PFSK-1 (cell line): ENCODE measurements at regions not wholly inside any gene's neighbourhood (a gene's known extent, or its start where the extent isn't known, plus 50 kb on each side); places are given as distances from the start of the nearest gene placed in this dataset.

Experiments used
- FOXP2 ChIP-seq: optimal IDR thresholded peaks from 2 replicates; pipeline ENCODE3; 2011; ENCODE audit warnings: borderline replicate concordance, control low read depth, inconsistent platforms; ENCODE audit not compliant: insufficient read depth; ENCODE audit errors: extremely low read length, extremely low read depth
- POLR2AphosphoS5 ChIP-seq: IDR thresholded peaks from 2 replicates; pipeline ENCODE4 v1.6.1; 2012; ENCODE audit warnings: low read depth, mild to moderate bottlenecking, control low read depth, low read length, moderate library complexity
- SIN3A ChIP-seq: IDR thresholded peaks from 2 replicates; pipeline ENCODE4 v1.6.1; 2012; ENCODE audit warnings: mild to moderate bottlenecking, low read length, moderate library complexity, borderline replicate concordance; ENCODE audit not compliant: insufficient read depth
- TAF1 ChIP-seq: IDR thresholded peaks from 2 replicates; pipeline ENCODE4 v1.6.1; 2012; ENCODE audit warnings: low read length, control low read depth, borderline replicate concordance; ENCODE audit not compliant: insufficient read depth
- TF ChIP-seq, protein P1 (sequence below), 2 experiments: IDR thresholded peaks; 2 replicates each; pipeline versions ENCODE4 v1.6.1 to v1.8.0; 2011 to 2012; ENCODE audit warnings: low read depth in 2 of 2, low read length in 2 of 2, control low read depth in 1 of 2, inconsistent platforms in 1 of 2, mild to moderate bottlenecking in 1 of 2, moderate library complexity in 1 of 2; ENCODE audit not compliant: insufficient read depth in 1 of 2

DNA sequence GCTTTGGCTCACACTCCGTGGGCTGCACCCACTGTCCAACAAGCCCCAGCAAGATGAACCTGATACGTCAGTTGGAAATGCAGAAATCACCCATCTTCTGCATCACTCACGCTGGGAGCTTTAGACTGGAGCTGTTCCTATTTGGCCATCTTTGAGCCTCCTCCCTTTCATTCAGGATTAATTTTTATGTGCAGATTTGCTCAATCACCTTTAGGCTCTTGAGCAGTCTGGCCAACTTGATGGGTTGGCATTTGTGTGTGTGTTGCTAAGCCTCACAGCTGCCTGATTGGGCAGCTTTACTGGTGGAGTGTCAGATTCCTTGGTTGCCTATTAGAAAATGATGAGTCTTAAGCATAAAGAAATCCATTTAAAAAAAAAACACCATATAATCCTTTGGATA lies 236.1 kb downstream of the KIF20B start:
- TF ChIP-seq FOXP2 (no peak), POLR2AphosphoS5 (no peak), TAF1 (no peak), SIN3A (no peak)
- TF ChIP-seq, protein P1, sequence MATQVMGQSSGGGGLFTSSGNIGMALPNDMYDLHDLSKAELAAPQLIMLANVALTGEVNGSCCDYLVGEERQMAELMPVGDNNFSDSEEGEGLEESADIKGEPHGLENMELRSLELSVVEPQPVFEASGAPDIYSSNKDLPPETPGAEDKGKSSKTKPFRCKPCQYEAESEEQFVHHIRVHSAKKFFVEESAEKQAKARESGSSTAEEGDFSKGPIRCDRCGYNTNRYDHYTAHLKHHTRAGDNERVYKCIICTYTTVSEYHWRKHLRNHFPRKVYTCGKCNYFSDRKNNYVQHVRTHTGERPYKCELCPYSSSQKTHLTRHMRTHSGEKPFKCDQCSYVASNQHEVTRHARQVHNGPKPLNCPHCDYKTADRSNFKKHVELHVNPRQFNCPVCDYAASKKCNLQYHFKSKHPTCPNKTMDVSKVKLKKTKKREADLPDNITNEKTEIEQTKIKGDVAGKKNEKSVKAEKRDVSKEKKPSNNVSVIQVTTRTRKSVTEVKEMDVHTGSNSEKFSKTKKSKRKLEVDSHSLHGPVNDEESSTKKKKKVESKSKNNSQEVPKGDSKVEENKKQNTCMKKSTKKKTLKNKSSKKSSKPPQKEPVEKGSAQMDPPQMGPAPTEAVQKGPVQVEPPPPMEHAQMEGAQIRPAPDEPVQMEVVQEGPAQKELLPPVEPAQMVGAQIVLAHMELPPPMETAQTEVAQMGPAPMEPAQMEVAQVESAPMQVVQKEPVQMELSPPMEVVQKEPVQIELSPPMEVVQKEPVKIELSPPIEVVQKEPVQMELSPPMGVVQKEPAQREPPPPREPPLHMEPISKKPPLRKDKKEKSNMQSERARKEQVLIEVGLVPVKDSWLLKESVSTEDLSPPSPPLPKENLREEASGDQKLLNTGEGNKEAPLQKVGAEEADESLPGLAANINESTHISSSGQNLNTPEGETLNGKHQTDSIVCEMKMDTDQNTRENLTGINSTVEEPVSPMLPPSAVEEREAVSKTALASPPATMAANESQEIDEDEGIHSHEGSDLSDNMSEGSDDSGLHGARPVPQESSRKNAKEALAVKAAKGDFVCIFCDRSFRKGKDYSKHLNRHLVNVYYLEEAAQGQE (IDR thresholded peaks at IDR 0.05; ENCODE audit: insufficient read depth in 1 of 2, low read depth in 2 of 2, low read length in 2 of 2) = no peak

DNA sequence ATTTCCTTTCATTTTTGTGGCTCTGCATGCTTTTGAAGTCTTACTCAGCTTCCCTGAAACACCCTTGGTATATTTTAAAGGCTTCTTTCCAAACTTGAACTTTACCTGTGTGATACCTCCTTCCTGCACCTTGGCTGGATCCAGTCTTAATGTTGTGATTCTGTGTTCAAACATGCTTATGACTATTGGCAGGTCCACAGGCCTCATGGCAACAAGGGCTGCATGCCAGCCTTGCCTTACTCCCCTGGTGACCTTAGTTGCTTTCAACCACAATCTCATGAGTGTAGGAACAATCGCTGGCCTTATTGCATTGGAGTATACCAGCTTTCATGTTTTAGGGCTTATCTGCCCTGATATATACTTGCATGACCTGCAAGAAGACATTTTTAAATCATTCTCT lies 238.7 kb downstream of the KIF20B start:
- no peak for TF ChIP-seq POLR2AphosphoS5
- TF ChIP-seq, protein P1 (IDR thresholded peaks at IDR 0.05; ENCODE audit: insufficient read depth in 1 of 2, low read depth in 2 of 2, low read length in 2 of 2) = no peak
- TF ChIP-seq TAF1 = no peak
- TF ChIP-seq FOXP2 = no peak
- TF ChIP-seq SIN3A = no peak

DNA sequence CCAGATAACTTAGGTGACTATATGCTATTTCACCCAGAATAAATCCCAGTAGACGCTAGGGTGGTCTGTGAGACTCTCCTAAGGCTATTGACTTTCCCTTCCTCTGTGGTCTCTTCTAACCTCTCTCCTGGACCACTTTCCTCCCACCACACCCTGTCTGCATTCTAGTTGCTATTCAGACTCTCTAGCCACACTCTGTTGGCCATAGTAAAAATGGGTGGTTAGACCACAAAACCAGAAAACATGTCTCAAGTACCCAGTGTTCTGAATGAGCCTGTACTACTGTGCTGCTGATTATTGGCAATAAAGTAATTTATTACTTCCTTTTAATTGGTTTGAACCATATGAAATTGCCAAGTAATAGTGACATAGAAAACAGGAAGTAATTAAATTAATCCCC lies 240.8 kb downstream of the KIF20B start:
- TF ChIP-seq TAF1 (no peak), FOXP2 (no peak), POLR2AphosphoS5 (no peak), SIN3A (no peak)
- TF ChIP-seq, protein P1 (IDR thresholded peaks at IDR 0.05; ENCODE audit: insufficient read depth in 1 of 2, low read depth in 2 of 2, low read length in 2 of 2) = no peak

DNA sequence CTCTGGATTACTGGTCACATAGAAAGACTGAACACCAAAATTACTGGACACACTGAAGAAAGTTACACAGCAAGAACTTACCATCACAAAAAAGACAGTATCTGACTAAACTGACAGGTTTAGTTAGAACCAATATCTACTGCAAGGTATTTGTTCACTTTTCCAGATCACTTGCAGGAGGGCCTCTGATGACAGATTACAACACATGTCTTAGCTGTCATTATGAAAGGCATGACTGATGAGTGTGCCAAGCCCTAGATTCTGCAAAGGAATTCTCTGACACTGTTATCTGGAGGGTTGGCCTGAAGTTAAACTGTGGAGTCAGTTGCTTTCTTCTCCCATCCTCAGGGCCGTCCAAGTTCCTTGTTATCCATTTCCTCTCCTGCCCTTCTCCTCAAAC lies 242.7 kb downstream of the KIF20B start:
- TF ChIP-seq TAF1 (no peak), FOXP2 (no peak), SIN3A (no peak), POLR2AphosphoS5 (no peak)
- TF ChIP-seq, protein P1 (IDR thresholded peaks at IDR 0.05; ENCODE audit: insufficient read depth in 1 of 2, low read depth in 2 of 2, low read length in 2 of 2) = no peak

DNA sequence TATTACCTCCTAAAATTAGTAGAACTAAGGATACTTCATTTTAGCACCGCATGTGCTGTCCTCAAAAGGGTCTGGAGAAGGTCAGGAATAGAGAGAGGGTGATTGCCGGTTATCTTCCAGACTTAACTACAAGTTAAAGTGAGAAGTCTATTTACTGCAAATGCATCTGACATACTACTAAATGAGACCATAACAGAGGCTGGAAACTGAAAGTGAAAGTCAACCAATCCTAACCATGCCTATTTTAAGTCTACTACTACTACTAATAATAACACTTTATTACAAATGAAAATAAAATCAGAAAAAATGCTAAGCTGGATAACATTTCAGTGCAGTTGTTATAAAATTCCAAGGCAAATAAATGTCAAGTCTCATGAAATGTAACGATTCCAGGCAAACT lies 244.7 kb downstream of the KIF20B start:
- TF ChIP-seq TAF1 (no peak), SIN3A (no peak), POLR2AphosphoS5 (no peak), FOXP2 (no peak)
- TF ChIP-seq, protein P1 (IDR thresholded peaks at IDR 0.05; ENCODE audit: insufficient read depth in 1 of 2, low read depth in 2 of 2, low read length in 2 of 2) = no peak
